ENCODE measurements at regions not wholly inside any gene's neighbourhood (a gene's known extent, or its start where the extent isn't known, plus 50 kb on each side); places are given as distances from the start of the nearest gene placed in this dataset.

DNA sequence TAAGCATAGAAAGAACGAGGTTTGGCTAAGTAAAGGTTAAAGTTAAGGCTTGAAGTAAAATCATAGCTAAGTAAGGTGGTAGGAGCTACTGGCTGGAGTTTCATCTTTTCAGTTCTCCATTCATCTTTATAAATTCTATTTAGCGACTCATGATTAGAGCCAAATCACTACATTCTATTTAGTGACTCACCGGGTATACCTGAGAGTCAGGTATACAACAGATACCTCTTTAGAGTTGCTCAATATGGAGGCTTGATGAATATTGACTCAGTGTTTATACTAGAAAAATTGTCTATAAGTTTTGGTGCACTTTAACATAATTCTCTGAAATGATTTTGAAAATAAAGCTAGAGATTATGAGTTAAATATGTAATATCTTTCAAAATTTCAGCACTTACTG lies 328.8 kb upstream of the GRM7 start:
- no peak for DNase-seq

DNA sequence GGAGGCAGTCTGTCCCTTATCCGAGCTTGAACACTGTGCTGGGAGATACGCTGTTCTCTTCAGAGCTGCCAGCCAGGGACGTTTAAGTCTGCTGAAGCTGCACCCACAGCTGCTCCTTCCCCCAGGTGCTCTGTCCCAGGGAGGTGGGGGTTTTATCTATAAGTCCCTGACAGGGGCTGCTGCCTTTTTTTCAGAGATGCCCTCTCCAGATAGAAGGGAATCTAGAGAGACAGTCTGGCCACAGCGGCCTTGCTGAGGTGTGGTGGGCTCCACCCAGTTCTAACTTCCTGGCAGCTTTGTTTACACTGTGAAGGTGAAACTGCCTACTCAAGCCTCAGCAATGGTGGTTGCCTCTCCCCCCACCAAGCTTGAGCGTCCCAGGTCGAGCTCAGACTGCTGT lies 319.9 kb upstream of the GRM7 start:
- DNase-seq: no peak

GRCh38 chr3:6542795-6543194 lies 318.1 kb upstream of the GRM7 start:
- no peak for DNase-seq

- DNase-seq: no peak
Measured at GRCh38 chr3:6549296-6549695, 311.6 kb upstream of the GRM7 start.

DNA sequence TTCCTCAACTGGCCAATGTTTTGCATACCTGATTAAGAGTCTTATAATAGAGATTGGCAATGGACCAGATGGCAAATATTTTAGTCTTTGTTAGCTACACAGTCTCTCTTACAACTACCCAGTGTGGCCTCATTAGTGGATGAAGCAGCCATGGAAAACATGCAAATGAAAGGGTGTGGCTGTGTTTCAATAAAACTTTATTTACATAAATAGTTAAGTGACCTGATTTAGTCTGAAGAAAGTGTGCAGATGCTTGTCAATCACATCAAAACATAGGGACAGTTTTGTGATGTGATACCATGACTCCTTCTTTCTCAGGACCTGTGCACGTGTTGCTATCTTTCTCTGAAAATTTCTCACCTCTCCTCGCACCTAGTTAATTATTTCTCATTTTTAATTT lies 309.8 kb upstream of the GRM7 start:
- no peak for DNase-seq

- DNase-seq: no peak
Measured at GRCh38 chr3:6560259-6560658, 300.7 kb upstream of the GRM7 start.

DNA sequence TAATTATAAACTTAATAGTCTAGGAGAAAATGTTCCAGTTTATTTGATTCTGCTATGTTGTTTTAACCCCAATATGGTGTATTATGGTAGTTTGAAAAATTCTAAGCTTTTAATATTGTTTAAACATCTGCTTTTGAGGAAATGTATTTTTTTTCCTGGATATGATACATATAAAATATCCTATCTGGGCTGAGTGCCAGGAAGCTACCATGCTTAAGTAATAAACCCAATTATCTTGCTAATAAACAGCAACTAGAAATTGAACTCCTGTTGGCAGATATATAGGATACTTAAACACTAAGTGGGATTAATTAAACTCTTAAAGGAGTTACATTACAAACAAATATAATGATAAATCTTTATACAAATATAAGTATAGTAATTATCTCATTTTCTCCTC lies 293.7 kb upstream of the GRM7 start:
- DNase-seq: no peak

DNA sequence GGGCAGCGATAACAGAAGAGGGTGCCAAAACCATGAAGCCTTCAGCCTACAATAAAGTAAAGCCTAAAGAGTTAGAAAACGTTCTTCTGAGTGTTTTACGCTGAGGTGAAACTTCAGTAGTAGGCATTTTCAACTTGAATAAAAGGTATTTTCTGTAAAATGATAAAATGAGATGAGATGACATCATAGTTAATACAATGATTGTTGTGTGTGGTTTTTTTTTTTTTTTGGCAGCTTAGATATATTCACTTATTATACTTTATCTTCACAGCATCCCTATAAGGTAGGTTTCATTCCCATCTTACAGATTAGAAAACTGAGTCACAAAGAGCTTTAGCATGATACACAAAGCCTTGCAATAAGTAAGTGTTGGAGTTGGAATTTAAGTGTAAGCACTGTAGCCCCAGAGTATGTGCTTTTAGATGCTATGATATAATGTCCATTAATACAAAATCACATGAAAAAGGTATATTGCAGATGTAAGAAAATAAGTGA lies 291.9 kb upstream of the GRM7 start:
- no peak for DNase-seq

GRCh38 chr3:6571448-6571847 lies 289.5 kb upstream of the GRM7 start:
- DNase-seq: no peak

GRCh38 chr3:6577584-6577983 lies 283.3 kb upstream of the GRM7 start:
- DNase-seq: no peak

- DNase-seq: no peak
Measured at GRCh38 chr3:6578526-6578925, 282.4 kb upstream of the GRM7 start.

GRCh38 chr3:6580808-6581207 lies 280.1 kb upstream of the GRM7 start:
- DNase-seq: no peak

- DNase-seq: no peak
Measured at GRCh38 chr3:6585360-6585759, 275.6 kb upstream of the GRM7 start.

DNA sequence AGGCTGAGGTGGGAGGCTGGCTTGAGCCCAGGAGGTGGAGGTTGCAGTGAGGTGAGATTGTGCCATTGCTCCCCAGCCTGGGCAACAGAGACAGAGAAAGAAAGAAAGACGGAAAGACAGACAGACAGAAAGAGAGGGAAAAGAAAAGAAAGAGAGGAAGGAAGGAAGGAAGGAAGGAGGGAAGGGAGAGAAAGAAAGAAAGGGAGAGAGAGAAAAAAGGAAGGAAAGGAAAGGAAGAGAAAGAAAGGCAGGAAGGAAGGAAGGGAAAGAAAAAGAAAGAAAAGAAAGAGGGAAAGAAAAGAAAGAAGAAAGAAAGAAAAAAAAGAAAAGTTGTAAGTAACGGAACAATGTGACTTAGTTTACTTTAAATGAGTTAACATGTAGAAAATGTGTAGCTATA lies 260.7 kb upstream of the GRM7 start:
- no peak for DNase-seq

DNA sequence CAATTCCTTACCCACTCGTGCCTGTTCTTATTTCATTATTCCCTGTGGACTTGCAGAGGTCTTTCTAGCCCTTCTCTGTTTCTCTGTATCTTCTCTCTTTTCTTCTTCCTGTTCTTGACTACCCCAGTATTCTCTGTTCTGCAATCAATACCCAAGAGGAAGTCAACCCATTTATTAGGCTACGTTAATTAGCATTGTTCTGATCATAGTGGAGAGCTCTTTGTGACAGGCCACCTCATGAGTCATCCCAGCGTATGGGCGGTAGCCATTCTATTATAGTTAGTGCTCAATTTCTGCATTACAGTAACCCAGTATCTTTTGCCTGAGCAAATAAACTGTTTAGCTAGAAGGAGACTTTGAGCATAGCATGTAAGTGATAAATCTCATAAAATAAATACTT lies 259.5 kb upstream of the GRM7 start:
- no peak for DNase-seq

DNA sequence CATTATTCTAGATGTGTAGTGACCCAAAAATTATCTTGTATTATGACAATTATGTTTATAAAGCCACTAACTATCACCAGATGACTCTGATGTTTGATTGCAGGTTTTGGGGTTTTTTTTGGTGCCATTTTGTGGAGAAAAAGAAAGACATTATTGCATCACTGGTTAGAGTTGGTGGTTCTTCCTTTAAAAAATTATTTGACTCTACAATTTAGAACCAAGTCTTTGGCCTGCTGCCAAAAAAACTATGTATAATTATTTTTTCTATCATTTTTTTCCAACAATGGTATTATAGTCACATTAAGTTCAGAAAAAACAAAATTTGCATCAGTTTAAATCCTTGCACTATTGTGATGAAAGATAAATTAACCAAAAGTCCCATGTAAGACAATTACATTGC lies 258.6 kb upstream of the GRM7 start:
- no peak for DNase-seq

DNA sequence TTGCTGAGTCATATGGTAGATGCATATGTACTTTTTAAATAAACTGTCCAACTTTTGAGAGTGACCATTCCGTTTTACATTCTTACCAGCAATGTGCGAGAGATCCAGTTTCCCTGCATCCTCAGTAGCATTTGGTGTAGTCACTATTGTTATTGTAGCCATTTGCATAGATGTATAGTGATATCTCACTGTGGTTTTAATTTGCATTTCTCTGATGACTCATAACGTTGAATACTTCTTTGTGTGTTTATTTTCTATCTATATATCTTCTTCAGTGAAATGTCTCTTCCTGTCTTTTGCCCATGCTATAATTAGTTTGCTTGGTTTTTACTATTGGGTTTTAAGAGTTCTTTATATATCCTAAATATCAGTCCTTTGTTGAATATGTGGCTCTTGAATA lies 255.7 kb upstream of the GRM7 start:
- no peak for DNase-seq

DNA sequence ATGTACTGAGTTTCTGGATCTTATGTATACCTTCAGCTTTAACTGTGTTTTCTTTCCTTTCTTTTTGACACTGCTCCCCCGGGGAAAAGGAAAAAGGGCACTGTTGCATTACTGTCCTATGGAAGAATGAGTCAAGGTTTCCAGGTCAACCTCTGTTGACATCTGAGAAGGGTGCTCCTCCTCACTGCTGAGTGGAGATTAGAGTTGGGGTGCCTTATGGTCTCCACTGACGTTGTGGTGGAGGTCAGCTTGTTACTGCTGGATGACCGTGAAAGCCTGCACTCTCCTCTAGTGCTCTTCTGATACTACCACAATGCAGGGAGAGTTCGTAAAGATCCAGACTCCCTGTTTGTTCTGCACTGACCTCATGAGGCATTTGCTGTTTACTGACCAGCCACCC lies 252.1 kb upstream of the GRM7 start:
- no peak for DNase-seq

GRCh38 chr3:6612034-6612616 lies 248.8 kb upstream of the GRM7 start:
- no peak for DNase-seq

DNA sequence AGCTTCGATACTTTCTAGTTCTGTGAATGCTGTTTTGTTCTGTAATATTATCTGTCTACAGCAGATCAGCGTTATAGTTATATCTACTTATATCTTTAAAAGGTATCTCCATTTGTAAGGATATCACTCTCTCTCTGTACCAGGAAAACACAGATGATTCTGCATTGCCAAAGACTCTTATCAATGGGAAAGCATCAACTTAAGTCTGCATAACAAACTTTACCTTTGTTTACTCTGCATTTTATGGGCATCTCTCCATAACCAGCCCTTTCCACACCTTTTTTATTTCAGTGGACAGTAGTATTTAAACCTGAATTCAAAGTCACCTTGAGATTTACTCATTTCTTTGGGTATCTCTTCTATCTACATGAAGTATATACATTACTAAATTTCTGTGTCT lies 238.7 kb upstream of the GRM7 start:
- DNase-seq: no peak

DNA sequence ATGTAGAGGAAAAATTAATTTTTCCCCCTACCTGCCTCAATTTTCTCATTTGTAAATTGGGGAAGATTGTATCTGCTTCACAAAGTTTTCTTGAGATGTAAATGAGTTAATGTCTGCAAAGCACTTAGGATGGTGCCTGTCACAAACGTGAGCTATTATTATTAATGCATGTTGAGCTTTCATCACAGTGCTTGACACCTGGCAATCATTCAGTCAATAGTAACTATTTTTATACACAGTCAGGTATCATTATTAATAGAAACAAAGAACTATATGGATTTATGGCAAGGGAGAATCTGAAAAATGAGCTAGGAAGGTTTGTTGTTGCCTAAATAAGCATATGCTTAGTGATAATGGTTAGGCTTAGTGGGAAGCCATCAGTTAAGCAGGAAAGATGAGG lies 238.2 kb upstream of the GRM7 start:
- no peak for DNase-seq

GRCh38 chr3:6631376-6631775 lies 229.5 kb upstream of the GRM7 start:
- DNase-seq: no peak

DNA sequence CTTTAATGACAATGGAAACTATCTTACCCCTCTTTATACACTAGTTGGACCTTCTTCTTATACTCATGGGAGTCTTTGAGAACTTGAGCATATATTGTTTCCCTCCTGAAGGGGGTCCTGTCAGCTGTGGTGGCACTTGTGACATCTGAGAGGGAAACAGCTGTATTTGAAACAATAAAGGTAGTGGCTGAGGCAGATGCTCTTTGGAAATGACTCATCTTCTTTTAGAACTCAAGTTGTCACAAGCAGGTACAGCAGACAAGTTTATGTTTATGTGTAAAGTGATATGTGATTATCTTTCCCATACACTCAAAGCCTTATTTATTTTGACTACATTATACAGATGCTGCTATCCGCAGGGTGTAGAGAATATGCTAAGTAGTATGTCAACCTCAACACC lies 220.0 kb upstream of the GRM7 start:
- DNase-seq: no peak

DNA sequence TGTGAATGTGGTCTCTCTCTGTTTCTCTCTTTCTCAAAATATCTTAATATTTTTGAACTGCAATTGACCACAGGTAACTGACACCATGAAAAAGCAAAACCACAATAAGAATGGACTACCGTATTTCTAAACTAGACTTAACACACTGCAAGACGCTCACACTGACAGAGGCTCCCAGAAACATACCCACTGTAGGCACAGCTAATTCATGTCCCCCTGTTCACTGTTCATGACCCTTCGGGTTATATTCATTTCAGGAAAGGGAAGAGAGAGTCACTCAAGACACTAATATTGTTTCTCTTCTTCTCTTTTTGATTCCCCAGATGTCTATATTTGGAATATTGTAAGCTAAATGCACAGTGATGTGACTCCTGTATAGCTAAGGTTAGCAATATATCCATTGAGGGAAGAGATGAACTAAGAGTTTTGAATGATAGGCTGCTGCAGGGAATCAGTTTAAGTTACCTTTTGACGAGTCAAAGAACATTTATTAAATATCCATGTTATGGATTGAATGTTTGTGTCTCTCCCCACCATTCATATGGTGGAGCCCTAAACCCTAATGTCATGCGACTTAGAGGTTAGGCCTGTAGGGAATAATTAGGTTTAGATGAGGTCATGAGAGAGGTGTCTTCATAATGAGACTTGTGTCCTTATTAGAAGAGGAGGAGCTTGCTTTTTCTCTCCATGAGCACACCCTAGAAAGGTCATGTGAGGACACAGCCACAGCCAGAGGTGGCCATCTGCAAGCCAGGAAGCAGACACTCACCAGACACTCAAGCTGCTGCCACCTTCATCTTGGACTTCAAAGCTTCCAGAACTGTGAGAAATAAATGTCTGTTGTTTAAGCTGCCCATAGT lies 216.6 kb upstream of the GRM7 start:
- DNase-seq: no peak

DNA sequence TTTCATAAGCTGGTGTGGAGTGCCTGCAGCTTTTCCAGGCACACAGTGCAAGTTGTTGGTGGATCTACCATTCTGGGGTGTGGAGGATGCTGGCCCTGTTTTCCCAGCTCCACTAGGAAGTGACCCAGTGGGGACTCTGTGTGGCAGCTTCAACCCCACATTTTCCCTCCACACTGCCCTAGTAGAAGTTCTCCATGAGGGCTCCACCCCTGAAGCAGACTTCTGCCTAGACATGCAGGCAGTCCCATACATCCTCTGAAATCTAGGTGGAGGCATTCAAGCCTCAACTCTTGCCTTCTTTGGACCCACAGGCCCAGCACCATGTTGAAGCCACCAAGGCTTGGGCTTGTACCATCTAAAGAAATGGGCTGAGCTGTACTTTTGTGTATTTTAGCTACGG lies 206.2 kb upstream of the GRM7 start:
- no peak for DNase-seq

Data from HCEC 1CT (cell line).